PC-9 (cell line): ENCODE measurements at regions not wholly inside any gene's neighbourhood (a gene's known extent, or its start where the extent isn't known, plus 50 kb on each side); places are given as distances from the start of the nearest gene placed in this dataset.

Source experiments
- BruUV-seq: library from RNA; stranded (reverse); fragments of 400-500 nt; replicated peaks from 2 replicates; lab custom pipeline; 2021; lab: Mats Ljungman, UMichigan
- CTCF ChIA-PET: fragments of 300-600 bp; sonication (Branson Sonifier 250); formaldehyde crosslinking; loops from one replicate; lab custom pipeline; 2022; ENCODE audit warnings: antibody characterized with exemption; lab: Charles Lee
- POLR2A ChIA-PET: fragments of 300-600 bp; sonication (Branson Sonifier 250); formaldehyde crosslinking; loops from one replicate; lab custom pipeline; 2022; ENCODE audit warnings: antibody characterized with exemption; ENCODE audit not compliant: unreplicated experiment; lab: Charles Lee
- DNase-seq, 2 experiments: peaks; one replicate each; pipeline versions ENCODE4 v3.0.0 to v3.0.0-alpha.2; 2015 to 2022; ENCODE audit warnings: mixed read lengths in 1 of 2
- H2AFZ ChIP-seq: fragments of 200-600 bp; sonication (generic); 2 replicates; pipeline ENCODE4 v1.8.1; 2017; ENCODE audit warnings: antibody characterized with exemption
- H3F3A ChIP-seq: fragments of 200-600 bp; sonication (generic); 2 replicates; pipeline ENCODE4 v1.8.1; 2017; ENCODE audit warnings: antibody characterized with exemption, mild to moderate bottlenecking, low read depth; ENCODE audit not compliant: insufficient read depth
- H3K27ac ChIP-seq: fragments of 200-600 bp; sonication (generic); 2 replicates; pipeline ENCODE4 v1.6.1; 2016; ENCODE audit warnings: mixed run types
- H3K27me3 ChIP-seq: fragments of 200-600 bp; sonication (generic); 2 replicates; pipeline ENCODE4 v1.6.1; 2016; ENCODE audit warnings: low read depth, mixed run types; ENCODE audit not compliant: insufficient read depth
- H3K36me3 ChIP-seq: fragments of 200-600 bp; sonication (generic); 2 replicates; pipeline ENCODE4 v1.6.1; 2016; ENCODE audit warnings: low read depth, mixed run types
- H3K4me1 ChIP-seq: fragments of 200-600 bp; sonication (generic); replicated peaks from 2 replicates; pipeline ENCODE4 v1.6.1; 2016; ENCODE audit warnings: mixed run types; ENCODE audit not compliant: insufficient read depth
- H3K4me2 ChIP-seq: fragments of 200-600 bp; sonication (generic); 2 replicates; pipeline ENCODE4 v1.6.1; 2017; ENCODE audit warnings: mixed run types
- H3K4me3 ChIP-seq: fragments of 200-600 bp; sonication (generic); 2 replicates; pipeline ENCODE4 v1.6.1; 2016; ENCODE audit warnings: mixed run types
- H3K79me2 ChIP-seq: fragments of 200-600 bp; sonication (generic); 2 replicates; pipeline ENCODE4 v1.6.1; 2017; ENCODE audit warnings: low read depth, mixed run types
- H3K9me2 ChIP-seq: fragments of 200-600 bp; sonication (generic); 2 replicates; pipeline ENCODE4 v1.8.1; 2017; ENCODE audit warnings: mild to moderate bottlenecking; ENCODE audit not compliant: insufficient read depth
- H3K9me3 ChIP-seq: fragments of 200-600 bp; sonication (generic); 2 replicates; pipeline ENCODE4 v1.8.1; 2016; ENCODE audit warnings: low read depth; ENCODE audit not compliant: insufficient read depth
- H4K20me1 ChIP-seq: fragments of 200-600 bp; sonication (generic); 2 replicates; pipeline ENCODE4 v1.8.1; 2017; ENCODE audit not compliant: insufficient read depth
- CTCF ChIP-seq: fragments of 200-600 bp; sonication (generic); conservative IDR thresholded peaks from 2 replicates; pipeline ENCODE4 v1.6.1; 2017; ENCODE audit warnings: mixed run types, antibody characterized with exemption, mild to moderate bottlenecking, moderate library complexity
- EZH2 ChIP-seq: fragments of 200-600 bp; sonication (generic); IDR thresholded peaks from 2 replicates; pipeline ENCODE4 v1.8.0; 2017; ENCODE audit warnings: antibody characterized with exemption, low read depth
- intact Hi-C: fragments of 100-400 bp; cut with micrococcal nuclease; formaldehyde crosslinking; loops from one replicate; pipeline ENCODE4 v1.10.0; 2022; ENCODE audit not compliant: unreplicated experiment

GRCh38 chr3:115494826-115495225 lies 128.5 kb upstream of the GAP43 start:
- H2AFZ ChIP-seq = no peak overlapping the region
- H3K9me2 ChIP-seq = no peaks in the 10 kb centered on the region
- H3K4me3 ChIP-seq = no peak overlapping the region
- no TSS peak for BruUV-seq
- H3K9me3 ChIP-seq = no peaks in the 10 kb centered on the region
- TF ChIP-seq EZH2 = no peak
- no peak for TF ChIP-seq CTCF
- H3K36me3 ChIP-seq = no peaks in the 10 kb centered on the region
- H3K27me3 ChIP-seq = no peaks in the 10 kb centered on the region
- H3K79me2 ChIP-seq = no peaks in the 10 kb centered on the region
- CTCF ChIA-PET = interaction anchor here (0.6 kb wide), 1 partner anchor 180 kb away, joined by 3 read pairs; no protein-coding TSS in a partner anchor
- no peak overlapping the region for H3K27ac ChIP-seq
- no peaks in the 10 kb centered on the region for H3K4me1 ChIP-seq
- POLR2A ChIA-PET = no interaction called here
- intact Hi-C loops = no loop called here
- no peak for DNase-seq
- no peaks in the 10 kb centered on the region for H4K20me1 ChIP-seq
- H3F3A ChIP-seq = no peaks in the 10 kb centered on the region
- no peak overlapping the region for H3K4me2 ChIP-seq

GRCh38 chr3:115498421-115498820 lies 124.9 kb upstream of the GAP43 start:
- no peak for DNase-seq
- H3K4me3 ChIP-seq = no peak overlapping the region
- TF ChIP-seq CTCF = no peak
- TF ChIP-seq EZH2 = no peak
- CTCF ChIA-PET = no interaction called here
- H3K4me1 ChIP-seq = no peaks in the 10 kb centered on the region
- BruUV-seq = no TSS peak
- H3K9me2 ChIP-seq = no peaks in the 10 kb centered on the region
- H3K4me2 ChIP-seq = no peak overlapping the region
- intact Hi-C loops = no loop called here
- no peaks in the 10 kb centered on the region for H3F3A ChIP-seq
- H3K79me2 ChIP-seq = no peaks in the 10 kb centered on the region
- no peaks in the 10 kb centered on the region for H3K9me3 ChIP-seq
- no peaks in the 10 kb centered on the region for H3K27me3 ChIP-seq
- no peaks in the 10 kb centered on the region for H3K36me3 ChIP-seq
- no peak overlapping the region for H3K27ac ChIP-seq
- H2AFZ ChIP-seq = no peak overlapping the region
- POLR2A ChIA-PET = no interaction called here
- no peaks in the 10 kb centered on the region for H4K20me1 ChIP-seq

- intact Hi-C loops = no loop called here
- H2AFZ ChIP-seq = no peak overlapping the region
- no peak for DNase-seq
- H3K4me2 ChIP-seq = no peak overlapping the region
- CTCF ChIA-PET = no interaction called here
- no peaks in the 10 kb centered on the region for H3K4me1 ChIP-seq
- H3K27ac ChIP-seq = no peak overlapping the region
- H3K9me2 ChIP-seq = no peaks in the 10 kb centered on the region
- POLR2A ChIA-PET = no interaction called here
- H3K9me3 ChIP-seq = no peaks in the 10 kb centered on the region
- TF ChIP-seq CTCF = no peak
- TF ChIP-seq EZH2 = no peak
- H3K27me3 ChIP-seq = no peaks in the 10 kb centered on the region
- no TSS peak for BruUV-seq
- H4K20me1 ChIP-seq = no peaks in the 10 kb centered on the region
- H3K4me3 ChIP-seq = no peak overlapping the region
- H3F3A ChIP-seq = no peaks in the 10 kb centered on the region
- H3K79me2 ChIP-seq = no peaks in the 10 kb centered on the region
- no peaks in the 10 kb centered on the region for H3K36me3 ChIP-seq
Measured at GRCh38 chr3:115498898-115499297, 124.4 kb upstream of the GAP43 start.
